WI38 (cell line): ENCODE measurements at regions not wholly inside any gene's neighbourhood (a gene's known extent, or its start where the extent isn't known, plus 50 kb on each side); places are given as distances from the start of the nearest gene placed in this dataset.

ENCODE experiments used
- H3K4me3 ChIP-seq: 2 replicates; pipeline ENCODE4 v1.5.1; 2011; ENCODE audit warnings: low read depth, mild to moderate bottlenecking, control low read depth, low read length
- CTCF ChIP-seq: IDR thresholded peaks from 2 replicates; pipeline ENCODE4 v1.5.1; 2012; ENCODE audit warnings: low read depth, mild to moderate bottlenecking, control low read depth, low read length

- TF ChIP-seq CTCF, result no peak
- no peak overlapping the region for H3K4me3 ChIP-seq
Observed at GRCh38 chr21:31511258-31511657, 148.2 kb upstream of the SOD1 start.

DNA sequence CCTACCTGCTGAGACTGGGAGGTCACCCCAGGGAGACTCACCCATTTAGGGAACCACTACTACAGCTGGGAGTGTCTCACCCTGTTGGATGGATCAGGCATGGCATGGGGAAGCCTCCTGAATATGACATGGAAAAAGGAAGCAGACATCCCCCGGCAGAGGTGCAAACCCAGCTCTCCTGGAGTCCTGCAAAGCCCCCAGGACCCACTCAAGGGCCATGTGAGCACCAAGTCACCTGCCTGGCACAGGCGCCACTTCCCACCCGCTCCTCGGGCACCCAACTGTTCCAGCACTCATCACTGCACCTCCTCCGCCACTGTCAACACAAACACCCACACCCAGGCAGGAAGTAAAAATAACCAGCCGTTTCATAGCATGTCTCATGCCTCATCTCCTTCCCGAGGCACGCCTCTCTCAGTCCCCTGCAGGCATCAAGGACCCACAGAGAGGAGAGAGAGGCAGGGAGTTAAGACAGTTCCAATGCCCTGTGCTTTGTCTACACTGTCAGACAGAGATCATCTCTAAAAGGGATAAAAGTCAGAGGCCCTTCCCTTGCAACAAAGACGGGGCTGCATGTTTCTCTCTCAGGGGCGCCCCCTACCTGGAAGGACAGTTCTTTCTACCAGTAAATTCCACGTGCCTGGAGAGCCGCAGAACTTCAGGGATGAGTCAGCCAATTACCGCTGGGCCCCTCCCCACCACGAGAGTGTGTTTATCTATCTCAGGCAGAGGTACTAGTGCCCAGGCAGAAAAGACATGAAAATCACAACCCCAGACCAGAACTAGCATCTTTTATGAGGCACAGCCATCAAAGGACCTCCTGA, 150.1 kb upstream of the SOD1 start:
- no peak for TF ChIP-seq CTCF
- H3K4me3 ChIP-seq, result no peak overlapping the region

- TF ChIP-seq CTCF, result no peak
Observed at GRCh38 chr21:31505975-31506374, 153.5 kb upstream of the SOD1 start.

DNA sequence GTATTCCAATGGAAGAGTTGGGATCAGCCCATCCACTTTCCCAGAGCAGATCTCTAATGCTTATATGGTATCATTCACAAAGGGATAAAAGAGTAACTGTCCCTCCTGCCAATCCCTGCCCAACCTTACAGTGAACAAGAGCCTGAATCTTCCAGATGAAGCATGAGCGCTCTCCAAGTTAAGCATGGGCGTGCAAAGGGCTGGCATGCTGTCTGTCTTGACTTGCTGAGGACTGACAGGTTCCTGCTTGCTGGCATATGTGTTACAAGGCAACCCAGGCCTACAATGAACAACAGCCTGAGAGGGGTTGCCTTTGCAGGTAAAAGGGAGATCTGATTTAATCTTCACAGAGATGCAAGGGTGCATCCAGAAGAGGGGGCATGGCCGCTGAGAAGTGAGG, 155.6 kb upstream of the SOD1 start:
- no peak overlapping the region for H3K4me3 ChIP-seq
- no peak for TF ChIP-seq CTCF

More at GRCh38 chr21:31505975-31506374, 153.5 kb upstream of the SOD1 start:
- H3K4me3 ChIP-seq, result no peak overlapping the region

GRCh38 chr21:31503467-31503866, 156.0 kb upstream of the SOD1 start:
- no peak for TF ChIP-seq CTCF

GRCh38 chr21:31502537-31503143, 156.9 kb upstream of the SOD1 start:
- no peak overlapping the region for H3K4me3 ChIP-seq
- no peak for TF ChIP-seq CTCF

More at GRCh38 chr21:31503467-31503866, 156.0 kb upstream of the SOD1 start:
- H3K4me3 ChIP-seq, result no peak overlapping the region

- H3K4me3 ChIP-seq, result no peak overlapping the region
Observed at GRCh38 chr21:31501926-31502325, 157.6 kb upstream of the SOD1 start.

More at GRCh38 chr21:31501926-31502325, 157.6 kb upstream of the SOD1 start:
- no peak for TF ChIP-seq CTCF
